ENCODE measurements at regions not wholly inside any gene's neighbourhood (a gene's known extent, or its start where the extent isn't known, plus 50 kb on each side); places are given as distances from the start of the nearest gene placed in this dataset.

- no peaks in the 10 kb centered on the region for H3K9me3 ChIP-seq (ENCODE audit: insufficient read depth, low read depth, low read length)
- no peaks in the 10 kb centered on the region for H3K4me1 ChIP-seq (ENCODE audit: insufficient read depth, low read length)
- H3K36me3 ChIP-seq (ENCODE audit: insufficient read depth, low read depth, low read length) = no peaks in the 10 kb centered on the region
- no peak overlapping the region for H3K4me3 ChIP-seq (ENCODE audit: low read length)
- no peak overlapping the region for H3K9ac ChIP-seq (ENCODE audit: low read depth, low read length)
- H3K27ac ChIP-seq (ENCODE audit: low read length) = no peak overlapping the region
- H3K27me3 ChIP-seq (ENCODE audit: insufficient read depth, low read length) = no peaks in the 10 kb centered on the region
These were observed 478.3 kb upstream of the PPP2R3A start for GRCh38 chr3:135487261-135487660.

- Histone ChIP-seq H3K36me3 (ENCODE audit: insufficient read depth, low read depth, low read length) (no peaks in the 10 kb centered on the region), H3K4me1 (ENCODE audit: insufficient read depth, low read length) (no peaks in the 10 kb centered on the region), H3K27ac (ENCODE audit: low read length) (no peak overlapping the region), H3K9ac (ENCODE audit: low read depth, low read length) (no peak overlapping the region), H3K9me3 (ENCODE audit: insufficient read depth, low read depth, low read length) (no peaks in the 10 kb centered on the region), H3K4me3 (ENCODE audit: low read length) (no peak overlapping the region), H3K27me3 (ENCODE audit: insufficient read depth, low read length) (no peaks in the 10 kb centered on the region)
These were observed 475.2 kb upstream of the PPP2R3A start for GRCh38 chr3:135490219-135490915.

- no peaks in the 10 kb centered on the region for H3K27me3 ChIP-seq (ENCODE audit: insufficient read depth, low read length)
- H3K9ac ChIP-seq (ENCODE audit: low read depth, low read length) = no peak overlapping the region
- no peak overlapping the region for H3K4me3 ChIP-seq (ENCODE audit: low read length)
- no peaks in the 10 kb centered on the region for H3K9me3 ChIP-seq (ENCODE audit: insufficient read depth, low read depth, low read length)
- no peaks in the 10 kb centered on the region for H3K4me1 ChIP-seq (ENCODE audit: insufficient read depth, low read length)
- no peaks in the 10 kb centered on the region for H3K36me3 ChIP-seq (ENCODE audit: insufficient read depth, low read depth, low read length)
- no peak overlapping the region for H3K27ac ChIP-seq (ENCODE audit: low read length)
These were observed 473.9 kb upstream of the PPP2R3A start for GRCh38 chr3:135491491-135492205.

GRCh38 chr3:135495891-135496290 is 469.6 kb upstream of the PPP2R3A start:
- no peak overlapping the region for H3K9ac ChIP-seq (ENCODE audit: low read depth, low read length)
- no peaks in the 10 kb centered on the region for H3K4me1 ChIP-seq (ENCODE audit: insufficient read depth, low read length)
- no peaks in the 10 kb centered on the region for H3K27me3 ChIP-seq (ENCODE audit: insufficient read depth, low read length)
- H3K4me3 ChIP-seq (ENCODE audit: low read length) = no peak overlapping the region
- no peaks in the 10 kb centered on the region for H3K9me3 ChIP-seq (ENCODE audit: insufficient read depth, low read depth, low read length)
- H3K36me3 ChIP-seq (ENCODE audit: insufficient read depth, low read depth, low read length) = no peaks in the 10 kb centered on the region
- no peak overlapping the region for H3K27ac ChIP-seq (ENCODE audit: low read length)

GRCh38 chr3:135497979-135498378 is 467.5 kb upstream of the PPP2R3A start:
- Histone ChIP-seq H3K36me3 (ENCODE audit: insufficient read depth, low read depth, low read length) (no peaks in the 10 kb centered on the region), H3K4me3 (ENCODE audit: low read length) (no peak overlapping the region), H3K27ac (ENCODE audit: low read length) (no peak overlapping the region), H3K4me1 (ENCODE audit: insufficient read depth, low read length) (peaks cover under 1% of the 10 kb centered on the region; the same call in 1 of the 2 replicates), H3K9me3 (ENCODE audit: insufficient read depth, low read depth, low read length) (no peaks in the 10 kb centered on the region), H3K27me3 (ENCODE audit: insufficient read depth, low read length) (no peaks in the 10 kb centered on the region), H3K9ac (ENCODE audit: low read depth, low read length) (no peak overlapping the region)

- Histone ChIP-seq H3K27me3 (ENCODE audit: insufficient read depth, low read length) (no peaks in the 10 kb centered on the region), H3K4me3 (ENCODE audit: low read length) (no peak overlapping the region), H3K36me3 (ENCODE audit: insufficient read depth, low read depth, low read length) (no peaks in the 10 kb centered on the region), H3K4me1 (ENCODE audit: insufficient read depth, low read length) (peaks cover 5% of the 10 kb centered on the region; the same call in 1 of the 2 replicates), H3K9me3 (ENCODE audit: insufficient read depth, low read depth, low read length) (no peaks in the 10 kb centered on the region), H3K27ac (ENCODE audit: low read length) (no peak overlapping the region), H3K9ac (ENCODE audit: low read depth, low read length) (no peak overlapping the region)
These were observed 466.1 kb upstream of the PPP2R3A start for GRCh38 chr3:135499426-135499825.

- H3K27ac ChIP-seq (ENCODE audit: low read length) = no peak overlapping the region
These were observed 465.5 kb upstream of the PPP2R3A start for GRCh38 chr3:135500034-135500433.

GRCh38 chr3:135503065-135503759 is 462.3 kb upstream of the PPP2R3A start:
- no peaks in the 10 kb centered on the region for H3K9me3 ChIP-seq (ENCODE audit: insufficient read depth, low read depth, low read length)
- H3K4me3 ChIP-seq (ENCODE audit: low read length) = peak overlapping the region; percentile 56
- no peak overlapping the region for H3K27ac ChIP-seq (ENCODE audit: low read length)
- no peaks in the 10 kb centered on the region for H3K36me3 ChIP-seq (ENCODE audit: insufficient read depth, low read depth, low read length)
- no peaks in the 10 kb centered on the region for H3K27me3 ChIP-seq (ENCODE audit: insufficient read depth, low read length)
- H3K9ac ChIP-seq (ENCODE audit: low read depth, low read length) = peak overlapping the region; percentile 69; the same call in 1 of the 2 replicates
- H3K4me1 ChIP-seq (ENCODE audit: insufficient read depth, low read length) = peaks cover 5% of the 10 kb centered on the region; the same call in 1 of the 2 replicates

More at GRCh38 chr3:135500034-135500433, 465.5 kb upstream of the PPP2R3A start:
- Histone ChIP-seq H3K9me3 (ENCODE audit: insufficient read depth, low read depth, low read length) (no peaks in the 10 kb centered on the region), H3K36me3 (ENCODE audit: insufficient read depth, low read depth, low read length) (no peaks in the 10 kb centered on the region), H3K27me3 (ENCODE audit: insufficient read depth, low read length) (no peaks in the 10 kb centered on the region), H3K9ac (ENCODE audit: low read depth, low read length) (no peak overlapping the region), H3K4me1 (ENCODE audit: insufficient read depth, low read length) (peaks cover 5% of the 10 kb centered on the region; the same call in 1 of the 2 replicates), H3K4me3 (ENCODE audit: low read length) (no peak overlapping the region)

- Histone ChIP-seq H3K27ac (ENCODE audit: low read length) (no peak overlapping the region), H3K9ac (ENCODE audit: low read depth, low read length) (peak overlapping the region; percentile 69; the same call in 1 of the 2 replicates), H3K36me3 (ENCODE audit: insufficient read depth, low read depth, low read length) (no peaks in the 10 kb centered on the region), H3K4me3 (ENCODE audit: low read length) (peak overlapping the region; percentile 56), H3K27me3 (ENCODE audit: insufficient read depth, low read length) (no peaks in the 10 kb centered on the region), H3K4me1 (ENCODE audit: insufficient read depth, low read length) (peaks cover 5% of the 10 kb centered on the region; the same call in 1 of the 2 replicates), H3K9me3 (ENCODE audit: insufficient read depth, low read depth, low read length) (no peaks in the 10 kb centered on the region)
These were observed 461.5 kb upstream of the PPP2R3A start for GRCh38 chr3:135503760-135504686.

- no peak overlapping the region for H3K27ac ChIP-seq (ENCODE audit: low read length)
- H3K4me3 ChIP-seq (ENCODE audit: low read length) = no peak overlapping the region
- H3K27me3 ChIP-seq (ENCODE audit: insufficient read depth, low read length) = no peaks in the 10 kb centered on the region
- H3K9ac ChIP-seq (ENCODE audit: low read depth, low read length) = no peak overlapping the region
- 0 out of 2 replicates have a peak, but pooled peaks cover 3% of the 10 kb centered on the region for H3K4me1 ChIP-seq (ENCODE audit: insufficient read depth, low read length)
- no peaks in the 10 kb centered on the region for H3K36me3 ChIP-seq (ENCODE audit: insufficient read depth, low read depth, low read length)
- no peaks in the 10 kb centered on the region for H3K9me3 ChIP-seq (ENCODE audit: insufficient read depth, low read depth, low read length)
These were observed 452.1 kb upstream of the PPP2R3A start for GRCh38 chr3:135513106-135514059.

All from iPS-20b (cell line).